PC-3 (cell line): ENCODE measurements at regions not wholly inside any gene's neighbourhood (a gene's known extent, or its start where the extent isn't known, plus 50 kb on each side); places are given as distances from the start of the nearest gene placed in this dataset.

ENCODE experiments used
- ATAC-seq: fragments of 200-7000 bp; cut with Tn5 transposase; 2 replicates; pipeline ENCODE4 v1.9.1; 2020; ENCODE audit warnings: mild to moderate bottlenecking, moderate library complexity
- BruUV-seq: library from RNA; stranded (reverse); fragments of 400-500 nt; replicated peaks from 2 replicates; lab custom pipeline; 2021; lab: Mats Ljungman, UMichigan
- CTCF ChIA-PET: fragments of 300-600 bp; sonication (Branson Sonifier 250); formaldehyde crosslinking; loops from one replicate; lab custom pipeline; 2022; ENCODE audit warnings: antibody characterized with exemption; lab: Charles Lee
- POLR2A ChIA-PET: fragments of 300-600 bp; sonication (Branson Sonifier 250); formaldehyde crosslinking; loops from one replicate; lab custom pipeline; 2022; ENCODE audit warnings: antibody characterized with exemption; ENCODE audit not compliant: unreplicated experiment; lab: Charles Lee
- DNase-seq: peaks from one replicate; pipeline ENCODE4 v3.0.0-alpha.2; 2015
- H2AFZ ChIP-seq: fragments of 300-600 bp; sonication (generic); 2 replicates; pipeline ENCODE4 v1.6.0; 2016; ENCODE audit warnings: antibody characterized with exemption, low read length
- H3F3A ChIP-seq: fragments of 300-600 bp; sonication (generic); one replicate; pipeline ENCODE4 v1.6.0; 2017; ENCODE audit warnings: antibody characterized with exemption, low read length, control low read depth, mild to moderate bottlenecking; ENCODE audit not compliant: unreplicated experiment
- H3K27ac ChIP-seq: fragments of 300-600 bp; sonication (generic); 2 replicates; pipeline ENCODE4 v1.5.1; 2016; ENCODE audit warnings: mild to moderate bottlenecking, low read length
- H3K27me3 ChIP-seq: fragments of 300-600 bp; sonication (generic); 2 replicates; pipeline ENCODE4 v1.6.1; 2016; ENCODE audit warnings: low read length, mixed read lengths
- H3K36me3 ChIP-seq: fragments of 300-600 bp; sonication (generic); 2 replicates; pipeline ENCODE4 v1.6.1; 2016; ENCODE audit warnings: low read depth, mixed run types, low read length, mixed read lengths
- H3K4me1 ChIP-seq: fragments of 300-600 bp; sonication (generic); 2 replicates; pipeline ENCODE4 v1.5.1; 2016; ENCODE audit warnings: low read length; ENCODE audit not compliant: insufficient read depth
- H3K4me2 ChIP-seq: fragments of 300-600 bp; sonication (generic); 2 replicates; pipeline ENCODE4 v1.6.0; 2016; ENCODE audit warnings: low read length
- H3K4me3 ChIP-seq: fragments of 300-600 bp; sonication (generic); 2 replicates; pipeline ENCODE4 v1.5.1; 2016; ENCODE audit warnings: mild to moderate bottlenecking, low read length, mixed read lengths
- H3K79me2 ChIP-seq: fragments of 300-600 bp; sonication (generic); 2 replicates; pipeline ENCODE4 v1.6.1; 2017; ENCODE audit warnings: low read length, mixed read lengths
- H3K9ac ChIP-seq: fragments of 300-600 bp; sonication (generic); 2 replicates; pipeline ENCODE4 v1.6.0; 2016; ENCODE audit warnings: mild to moderate bottlenecking, low read length
- H3K9me2 ChIP-seq: fragments of 300-600 bp; sonication (generic); replicated peaks from 2 replicates; pipeline ENCODE4 v1.6.1; 2016; ENCODE audit warnings: mixed run types, low read length, mixed read lengths
- H3K9me3 ChIP-seq: fragments of 300-600 bp; sonication (generic); 2 replicates; pipeline ENCODE4 v1.6.1; 2016; ENCODE audit warnings: low read length, mixed read lengths
- H4K20me1 ChIP-seq: fragments of 300-600 bp; sonication (generic); 2 replicates; pipeline ENCODE4 v1.6.1; 2016; ENCODE audit warnings: low read length, mixed read lengths
- CTCF ChIP-seq: fragments of 300-600 bp; sonication (generic); conservative IDR thresholded peaks from 2 replicates; pipeline ENCODE4 v1.5.1; 2017; ENCODE audit warnings: antibody characterized with exemption, low read depth, mild to moderate bottlenecking, low read length
- EZH2 ChIP-seq: fragments of 300-600 bp; sonication (generic); IDR thresholded peaks from one replicate; pipeline ENCODE4 v1.6.1; 2017; ENCODE audit warnings: antibody characterized with exemption, mild to moderate bottlenecking, low read length; ENCODE audit not compliant: unreplicated experiment
- EZH2phosphoT487 ChIP-seq: fragments of 300-600 bp; sonication (generic); IDR thresholded peaks from 2 replicates; pipeline ENCODE4 v1.6.1; 2018; ENCODE audit warnings: mild to moderate bottlenecking, antibody characterized with exemption, low read length, borderline replicate concordance
- intact Hi-C: fragments of 100-400 bp; cut with micrococcal nuclease; formaldehyde crosslinking; loops from 2 replicates; pipeline ENCODE4 v1.9.0; 2023

- intact Hi-C loops = no loop called here
- Histone ChIP-seq H3K79me2 (no peaks in the 10 kb centered on the region), H2AFZ (no peak overlapping the region), H3K9me2 (no peaks in the 10 kb centered on the region), H3K4me2 (no peak overlapping the region), H3K9me3 (no peaks in the 10 kb centered on the region), H3K4me1 (no peaks in the 10 kb centered on the region), H3K36me3 (no peaks in the 10 kb centered on the region), H3F3A (no peaks in the 10 kb centered on the region), H3K27ac (no peak overlapping the region), H4K20me1 (no peaks in the 10 kb centered on the region), H3K4me3 (no peak overlapping the region), H3K27me3 (peaks cover 81% of the 10 kb centered on the region), H3K9ac (no peak overlapping the region)
- TF ChIP-seq EZH2 (no peak), CTCF (no peak), EZH2phosphoT487 (no peak)
- DNase-seq (no peak), ATAC-seq (no peak)
- ChIA-PET POLR2A (no interaction called here), CTCF (no interaction called here)
- no TSS peak for BruUV-seq
Measured at GRCh38 chr6:884570-884969, 191.6 kb upstream of the EXOC2 start.

- ChIA-PET CTCF (no interaction called here), POLR2A (no interaction called here)
- no peaks in the 10 kb centered on the region for H3K9me2 ChIP-seq
- no peak overlapping the region for H3K27ac ChIP-seq
- peaks cover 91% of the 10 kb centered on the region for H3K27me3 ChIP-seq
- no peaks in the 10 kb centered on the region for H3K9me3 ChIP-seq
- H3K36me3 ChIP-seq = no peaks in the 10 kb centered on the region
- no peaks in the 10 kb centered on the region for H3K79me2 ChIP-seq
- H4K20me1 ChIP-seq = no peaks in the 10 kb centered on the region
- BruUV-seq = no TSS peak
- H3K4me3 ChIP-seq = no peak overlapping the region
- H3K4me2 ChIP-seq = no peak overlapping the region
- H2AFZ ChIP-seq = no peak overlapping the region
- TF ChIP-seq EZH2 = no peak
- no peak for ATAC-seq
- intact Hi-C loops = no loop called here
- DNase-seq = no peak
- H3F3A ChIP-seq = no peaks in the 10 kb centered on the region
- H3K9ac ChIP-seq = no peak overlapping the region
- no peaks in the 10 kb centered on the region for H3K4me1 ChIP-seq
Measured at GRCh38 chr6:882084-882598, 189.2 kb upstream of the EXOC2 start.

- no peak overlapping the region for H3K4me3 ChIP-seq
- ATAC-seq (no peak), DNase-seq (no peak)
- no peaks in the 10 kb centered on the region for H3F3A ChIP-seq
- no peak for TF ChIP-seq EZH2
- TF ChIP-seq CTCF = no peak
- no peak for TF ChIP-seq EZH2phosphoT487
- H3K9me3 ChIP-seq = no peaks in the 10 kb centered on the region
- no TSS peak for BruUV-seq
- H3K4me2 ChIP-seq = no peak overlapping the region
- ChIA-PET CTCF (no interaction called here), POLR2A (no interaction called here)
- intact Hi-C loops = no loop called here
- no peaks in the 10 kb centered on the region for H3K4me1 ChIP-seq
- H4K20me1 ChIP-seq = no peaks in the 10 kb centered on the region
- H3K79me2 ChIP-seq = no peaks in the 10 kb centered on the region
- H3K9me2 ChIP-seq = no peaks in the 10 kb centered on the region
- H2AFZ ChIP-seq = no peak overlapping the region
- H3K36me3 ChIP-seq = no peaks in the 10 kb centered on the region
- peaks cover 96% of the 10 kb centered on the region for H3K27me3 ChIP-seq
- no peak overlapping the region for H3K27ac ChIP-seq
- H3K9ac ChIP-seq = no peak overlapping the region
Measured at GRCh38 chr6:878179-878578, 185.2 kb upstream of the EXOC2 start.
